Activated CD8-positive, alpha-beta T cell treated with anti-CD3 and anti-CD28 coated beads, Interleukin-2, amount 10 ng/mL, durations not matched to agents 7 days and 5 days (primary cell): ENCODE measurements at regions not wholly inside any gene's neighbourhood (a gene's known extent, or its start where the extent isn't known, plus 50 kb on each side); places are given as distances from the start of the nearest gene placed in this dataset.

Experiments used
- ATAC-seq: fragments of 150-1000 bp; cut with Tn5 transposase; one replicate; pipeline ENCODE4 v1.10.0; 2021; ENCODE audit warnings: moderate library complexity
- CTCF ChIA-PET: fragments of 350-600 bp; sonication (Branson Sonifier 250); formaldehyde crosslinking; loops from one replicate; lab custom pipeline; 2021; ENCODE audit warnings: antibody characterized with exemption; lab: Charles Lee
- POLR2A ChIA-PET: fragments of 350-600 bp; sonication (Branson Sonifier 250); formaldehyde crosslinking; loops from one replicate; lab custom pipeline; 2021; ENCODE audit warnings: antibody characterized with exemption; lab: Charles Lee
- DNase-seq: peaks from one replicate; pipeline ENCODE4 v3.0.0-alpha.2; 2020
- H3K27ac Mint-ChIP-seq: one replicate; pipeline ENCODE4 v1.8.0; 2021; ENCODE audit warnings: mild to moderate bottlenecking, mixed read lengths
- H3K27me3 Mint-ChIP-seq: one replicate; pipeline ENCODE4 v1.8.0; 2021; ENCODE audit warnings: low read depth, mixed read lengths
- H3K36me3 Mint-ChIP-seq: one replicate; pipeline ENCODE4 v1.8.0; 2021; ENCODE audit warnings: low read depth, mixed read lengths
- H3K4me1 Mint-ChIP-seq: one replicate; pipeline ENCODE4 v1.8.0; 2021; ENCODE audit warnings: low read depth, mixed read lengths
- H3K4me3 Mint-ChIP-seq: one replicate; pipeline ENCODE4 v1.8.0; 2021; ENCODE audit warnings: mild to moderate bottlenecking, mixed read lengths
- H3K9me3 Mint-ChIP-seq: one replicate; pipeline ENCODE4 v1.8.0; 2022; ENCODE audit warnings: mixed read lengths; ENCODE audit not compliant: insufficient read depth

- no peaks in the 10 kb centered on the region for H3K4me1 Mint-ChIP-seq
- ATAC-seq = no peak
- ChIA-PET POLR2A (no interaction called here), CTCF (no interaction called here)
- no peak for DNase-seq
- H3K27ac Mint-ChIP-seq = no peak overlapping the region
- no peaks in the 10 kb centered on the region for H3K9me3 Mint-ChIP-seq
- H3K27me3 Mint-ChIP-seq = no peaks in the 10 kb centered on the region
- no peak overlapping the region for H3K4me3 Mint-ChIP-seq
- H3K36me3 Mint-ChIP-seq = no peaks in the 10 kb centered on the region
Observed at GRCh38 chr2:104215269-104216161, 638.4 kb upstream of the POU3F3 start.

GRCh38 chr2:104233591-104233990 lies 620.3 kb upstream of the POU3F3 start:
- ChIA-PET POLR2A (no interaction called here), CTCF (no interaction called here)
- Mint-ChIP-seq H3K4me1 (no peaks in the 10 kb centered on the region), H3K4me3 (no peak overlapping the region), H3K9me3 (no peaks in the 10 kb centered on the region), H3K27me3 (no peaks in the 10 kb centered on the region), H3K36me3 (no peaks in the 10 kb centered on the region), H3K27ac (no peak overlapping the region)
- no peak for ATAC-seq
- no peak for DNase-seq

GRCh38 chr2:104236491-104236890 lies 617.4 kb upstream of the POU3F3 start:
- H3K4me3 Mint-ChIP-seq = no peak overlapping the region

DNA sequence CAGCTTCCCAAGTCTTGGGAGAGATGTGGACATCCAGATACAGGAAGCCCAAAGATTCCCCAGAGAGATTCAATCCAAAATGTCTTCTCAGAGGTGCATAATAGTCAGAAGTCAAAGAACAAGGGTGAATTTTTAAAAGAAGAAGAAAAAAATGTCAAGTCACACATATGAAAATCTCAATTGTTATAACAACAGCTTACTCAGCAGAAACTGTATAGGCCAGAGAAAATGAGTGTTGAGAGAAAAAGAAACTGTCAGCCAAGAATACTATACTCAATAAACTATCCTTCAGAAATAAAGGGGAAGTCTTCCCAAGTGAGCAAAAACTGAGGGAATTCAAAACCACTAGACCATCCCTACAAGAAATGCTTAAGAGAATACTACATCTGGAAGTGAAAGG lies 612.9 kb upstream of the POU3F3 start:
- POLR2A ChIA-PET = no interaction called here
- H3K9me3 Mint-ChIP-seq = peaks cover 8% of the 10 kb centered on the region

More at GRCh38 chr2:104236491-104236890, 617.4 kb upstream of the POU3F3 start:
- no peaks in the 10 kb centered on the region for H3K4me1 Mint-ChIP-seq
- H3K27ac Mint-ChIP-seq = no peak overlapping the region
- peaks cover 4% of the 10 kb centered on the region for H3K9me3 Mint-ChIP-seq
- no peaks in the 10 kb centered on the region for H3K27me3 Mint-ChIP-seq
- H3K36me3 Mint-ChIP-seq = no peaks in the 10 kb centered on the region
- ChIA-PET POLR2A (no interaction called here), CTCF (no interaction called here)
- ATAC-seq (no peak), DNase-seq (no peak)

DNA sequence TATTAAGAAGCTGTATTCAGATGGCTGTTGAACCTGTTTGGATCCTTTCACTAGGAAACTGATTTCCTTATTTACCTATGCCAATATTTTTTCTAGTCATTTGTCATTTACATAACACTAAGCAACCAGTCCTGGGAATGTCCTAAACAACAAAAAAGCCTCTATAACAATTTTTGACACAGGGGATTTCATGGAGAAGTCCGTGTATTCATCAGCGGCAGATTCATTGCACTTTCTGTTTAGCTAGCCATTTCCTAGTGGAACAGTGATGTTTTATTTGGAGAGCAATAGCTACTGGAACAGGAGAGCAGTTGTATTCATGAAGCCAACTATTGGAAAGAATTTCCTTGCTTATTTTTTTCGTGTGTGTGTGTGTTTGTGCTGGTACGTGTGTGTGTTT lies 604.3 kb upstream of the POU3F3 start:
- CTCF ChIA-PET = no interaction called here
- DNase-seq (no peak), ATAC-seq (no peak)
- Mint-ChIP-seq H3K4me3 (no peak overlapping the region), H3K4me1 (no peaks in the 10 kb centered on the region), H3K9me3 (peaks cover 3% of the 10 kb centered on the region), H3K27ac (no peak overlapping the region), H3K27me3 (no peaks in the 10 kb centered on the region), H3K36me3 (no peaks in the 10 kb centered on the region)
- POLR2A ChIA-PET = no interaction called here

More for the DNA sequence above, 612.9 kb upstream of the POU3F3 start:
- CTCF ChIA-PET = no interaction called here
- no peaks in the 10 kb centered on the region for H3K36me3 Mint-ChIP-seq
- H3K4me1 Mint-ChIP-seq = no peaks in the 10 kb centered on the region
- H3K4me3 Mint-ChIP-seq = no peak overlapping the region
- ATAC-seq (no peak), DNase-seq (no peak)
- H3K27me3 Mint-ChIP-seq = no peaks in the 10 kb centered on the region
- no peak overlapping the region for H3K27ac Mint-ChIP-seq

DNA sequence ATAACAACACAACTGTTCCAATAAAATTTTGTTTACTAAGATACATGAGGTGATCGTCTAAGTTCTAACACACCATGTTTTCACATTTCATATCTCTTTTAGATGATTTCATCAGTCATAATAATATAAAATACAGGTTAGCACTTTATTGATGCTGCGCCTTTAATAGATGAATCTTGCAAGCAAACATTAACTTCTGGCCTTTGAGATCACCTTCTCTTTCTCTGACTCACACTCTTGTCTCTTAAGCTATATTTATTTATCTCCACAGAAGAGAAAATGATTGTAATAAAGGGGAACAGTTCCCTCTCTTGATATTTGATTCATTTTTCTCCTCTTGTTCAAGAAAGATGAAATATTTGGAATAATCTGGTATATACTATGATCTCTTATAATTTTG lies 603.3 kb upstream of the POU3F3 start:
- Mint-ChIP-seq H3K9me3 (peaks cover 3% of the 10 kb centered on the region), H3K27ac (no peak overlapping the region), H3K4me3 (no peak overlapping the region), H3K4me1 (no peaks in the 10 kb centered on the region), H3K27me3 (no peaks in the 10 kb centered on the region), H3K36me3 (no peaks in the 10 kb centered on the region)
- CTCF ChIA-PET = no interaction called here
- POLR2A ChIA-PET = no interaction called here
- no peak for ATAC-seq
- no peak for DNase-seq

DNA sequence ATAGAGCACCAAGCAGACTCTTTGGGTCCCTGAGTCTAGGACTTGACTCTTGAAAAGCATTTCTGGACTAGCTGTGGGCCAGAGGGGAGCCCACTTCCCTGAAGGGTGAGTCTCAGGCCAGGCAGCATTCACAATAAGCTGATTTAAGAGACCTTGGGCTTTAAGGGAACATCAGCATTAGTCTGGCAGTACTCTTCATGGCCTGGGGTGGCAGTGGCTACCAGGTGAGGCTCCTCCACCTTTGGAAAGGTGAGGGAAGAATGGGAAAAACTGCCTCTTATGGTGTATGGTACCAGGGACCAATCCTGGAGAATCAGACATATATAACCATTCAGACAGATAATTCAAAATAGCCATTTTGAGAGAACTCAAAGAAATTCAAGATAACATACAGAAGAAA lies 599.9 kb upstream of the POU3F3 start:
- CTCF ChIA-PET = no interaction called here
- Mint-ChIP-seq H3K36me3 (no peaks in the 10 kb centered on the region), H3K27ac (no peak overlapping the region), H3K4me3 (no peak overlapping the region), H3K27me3 (no peaks in the 10 kb centered on the region), H3K4me1 (no peaks in the 10 kb centered on the region), H3K9me3 (peaks cover 7% of the 10 kb centered on the region)
- DNase-seq (no peak), ATAC-seq (no peak)
- POLR2A ChIA-PET = no interaction called here

GRCh38 chr2:104262714-104263113 lies 591.2 kb upstream of the POU3F3 start:
- no peak overlapping the region for H3K27ac Mint-ChIP-seq
- H3K4me1 Mint-ChIP-seq = no peaks in the 10 kb centered on the region
- ATAC-seq (no peak), DNase-seq (no peak)
- ChIA-PET CTCF (no interaction called here), POLR2A (no interaction called here)
- H3K27me3 Mint-ChIP-seq = no peaks in the 10 kb centered on the region
- H3K9me3 Mint-ChIP-seq = peaks cover 33% of the 10 kb centered on the region
- no peaks in the 10 kb centered on the region for H3K36me3 Mint-ChIP-seq
- no peak overlapping the region for H3K4me3 Mint-ChIP-seq

- CTCF ChIA-PET = no interaction called here
- no peaks in the 10 kb centered on the region for H3K4me1 Mint-ChIP-seq
- ATAC-seq = no peak
Observed at GRCh38 chr2:104279646-104280045, 574.3 kb upstream of the POU3F3 start.

DNA sequence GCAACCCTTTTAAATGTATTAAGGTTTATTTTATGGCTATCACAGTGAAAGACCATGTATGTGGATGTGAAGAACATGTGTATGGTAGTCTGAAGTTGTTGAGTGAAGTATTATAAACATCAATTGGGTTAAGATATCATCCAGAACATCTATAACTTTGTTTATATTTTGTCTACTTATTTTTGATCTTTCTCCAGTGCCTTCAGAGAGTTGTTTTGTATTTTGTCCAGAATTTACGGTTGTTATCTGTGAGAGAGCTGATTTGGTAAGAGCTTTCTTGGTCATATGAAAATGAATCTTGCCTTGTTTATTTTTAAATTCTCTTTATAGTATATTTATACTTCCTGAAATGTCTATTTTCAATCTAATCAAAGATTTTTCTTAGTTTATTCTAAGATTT lies 573.7 kb upstream of the POU3F3 start:
- POLR2A ChIA-PET = no interaction called here
- CTCF ChIA-PET = no interaction called here
- DNase-seq (no peak), ATAC-seq (no peak)
- Mint-ChIP-seq H3K27me3 (no peaks in the 10 kb centered on the region), H3K4me3 (no peak overlapping the region), H3K9me3 (peaks cover 3% of the 10 kb centered on the region), H3K27ac (no peak overlapping the region), H3K4me1 (no peaks in the 10 kb centered on the region), H3K36me3 (no peaks in the 10 kb centered on the region)

More at GRCh38 chr2:104279646-104280045, 574.3 kb upstream of the POU3F3 start:
- Mint-ChIP-seq H3K27me3 (no peaks in the 10 kb centered on the region), H3K36me3 (no peaks in the 10 kb centered on the region), H3K27ac (no peak overlapping the region), H3K9me3 (peaks cover 3% of the 10 kb centered on the region), H3K4me3 (no peak overlapping the region)
- POLR2A ChIA-PET = no interaction called here
- no peak for DNase-seq

- H3K9me3 Mint-ChIP-seq = no peaks in the 10 kb centered on the region
- ChIA-PET CTCF (no interaction called here), POLR2A (no interaction called here)
- H3K4me3 Mint-ChIP-seq = no peak overlapping the region
- no peaks in the 10 kb centered on the region for H3K36me3 Mint-ChIP-seq
- no peaks in the 10 kb centered on the region for H3K27me3 Mint-ChIP-seq
- ATAC-seq (no peak), DNase-seq (no peak)
- no peak overlapping the region for H3K27ac Mint-ChIP-seq
- H3K4me1 Mint-ChIP-seq = no peaks in the 10 kb centered on the region
Observed at GRCh38 chr2:104286841-104287240, 567.1 kb upstream of the POU3F3 start.

DNA sequence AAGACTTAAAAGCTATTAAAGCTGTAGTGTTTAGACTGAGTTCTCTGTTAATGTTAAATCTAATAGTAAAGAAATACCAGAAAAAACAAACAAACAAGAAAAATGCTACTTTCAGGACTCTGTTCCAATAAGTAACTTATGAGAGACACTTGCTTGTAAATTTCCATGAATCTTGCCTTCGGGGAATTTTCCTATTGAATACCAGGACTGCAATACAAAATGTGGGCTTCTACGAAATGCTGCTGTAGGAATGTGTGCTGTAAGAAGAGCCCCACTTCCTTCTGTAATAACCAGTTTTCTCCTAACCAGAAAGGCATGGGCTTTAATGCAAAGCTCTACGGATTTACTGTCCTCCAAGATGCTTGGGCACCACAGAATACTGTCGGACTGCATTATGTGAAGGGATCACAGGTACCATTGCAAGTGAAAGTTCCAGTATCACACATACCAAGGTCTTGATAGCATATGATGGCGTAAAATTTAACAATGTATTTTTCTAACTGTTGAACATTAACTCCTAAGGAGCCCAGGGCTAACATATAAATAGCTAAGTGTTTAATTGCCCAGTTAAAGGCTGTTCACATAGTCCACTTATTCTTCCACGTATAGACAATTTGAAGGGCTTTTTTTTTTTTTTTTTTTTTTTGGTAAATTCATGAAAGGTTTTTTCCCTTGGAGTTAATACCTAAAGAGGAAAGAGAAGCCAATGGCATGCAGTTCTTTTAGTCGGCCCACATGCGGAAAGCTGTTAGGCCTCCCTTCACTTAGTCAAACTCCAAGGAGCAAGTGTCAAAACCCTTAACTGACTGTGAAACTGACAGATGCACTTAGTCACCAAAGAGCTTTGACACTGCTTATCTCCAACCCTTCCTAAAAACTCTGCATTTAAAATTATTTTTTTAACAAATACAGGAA lies 564.0 kb upstream of the POU3F3 start:
- no peaks in the 10 kb centered on the region for H3K9me3 Mint-ChIP-seq

More for the DNA sequence above, 564.0 kb upstream of the POU3F3 start:
- H3K27me3 Mint-ChIP-seq = no peaks in the 10 kb centered on the region
- ATAC-seq = no peak
- no peaks in the 10 kb centered on the region for H3K4me1 Mint-ChIP-seq
- POLR2A ChIA-PET = interaction anchor here (0.5 kb wide), 1 partner anchor 143 kb away, joined by 3 read pairs; no protein-coding TSS in a partner anchor
- H3K4me3 Mint-ChIP-seq = no peak overlapping the region
- CTCF ChIA-PET = no interaction called here
- no peak for DNase-seq
- no peaks in the 10 kb centered on the region for H3K36me3 Mint-ChIP-seq
- no peak overlapping the region for H3K27ac Mint-ChIP-seq
